SK-N-SH treated with all-trans-retinoic acid at 6 μM for 48 hours (cell line): ENCODE measurements at regions not wholly inside any gene's neighbourhood (a gene's known extent, or its start where the extent isn't known, plus 50 kb on each side); places are given as distances from the start of the nearest gene placed in this dataset.
"Not testable (repeated sequence)": the region's sequence is repeated elsewhere in the genome, so short reads cannot be mapped to it uniquely, and the experiment has no call there.

Experiments used
- ATAC-seq: fragments of 200-7000 bp; cut with Tn5 transposase; 3 replicates; pipeline ENCODE4 v1.9.1; 2020; ENCODE audit warnings: mild to moderate bottlenecking, moderate library complexity
- BACH2 ChIP-seq: fragments of 250-450 bp; sonication (Bioruptor Pico); IDR thresholded peaks from 2 replicates; pipeline ENCODE4 v1.9.0; 2021; ENCODE audit warnings: mild to moderate bottlenecking, borderline replicate concordance
- CSDC2 ChIP-seq: fragments of 250-450 bp; sonication (Bioruptor Pico); IDR thresholded peaks from 2 replicates; pipeline ENCODE4 v1.5.0; 2020; ENCODE audit warnings: mild to moderate bottlenecking, moderate library complexity
- ESRRG ChIP-seq: fragments of 250-450 bp; sonication (Bioruptor Pico); IDR thresholded peaks from 2 replicates; pipeline ENCODE4 v1.6.1; 2021; ENCODE audit warnings: mild to moderate bottlenecking
- GLIS3 ChIP-seq: fragments of 250-450 bp; sonication (Bioruptor Pico); IDR thresholded peaks from 2 replicates; pipeline ENCODE4 v1.5.0; 2020; ENCODE audit warnings: mild to moderate bottlenecking, moderate library complexity
- ISL1 ChIP-seq: fragments of 250-450 bp; sonication (Bioruptor Pico); IDR thresholded peaks from 2 replicates; pipeline ENCODE4 v2.1.2; 2022; ENCODE audit warnings: mild to moderate bottlenecking, moderate library complexity
- PPARA ChIP-seq: fragments of 250-450 bp; sonication (Bioruptor Pico); IDR thresholded peaks from 2 replicates; pipeline ENCODE4 v1.5.0; 2020; ENCODE audit warnings: mild to moderate bottlenecking, borderline replicate concordance
- RARB ChIP-seq: fragments of 250-450 bp; sonication (Bioruptor Pico); IDR thresholded peaks from 2 replicates; pipeline ENCODE4 v1.8.0; 2021; ENCODE audit warnings: mild to moderate bottlenecking, moderate library complexity
- SNAI2 ChIP-seq: fragments of 250-450 bp; sonication (Bioruptor Pico); IDR thresholded peaks from 2 replicates; pipeline ENCODE4 v1.5.0; 2020; ENCODE audit warnings: mild to moderate bottlenecking, moderate library complexity
- ZC3H10 ChIP-seq: fragments of 250-450 bp; sonication (Bioruptor Pico); IDR thresholded peaks from 2 replicates; pipeline ENCODE4 v1.5.1; 2021; ENCODE audit warnings: mild to moderate bottlenecking, moderate library complexity
- ZNF565 ChIP-seq: fragments of 450-650 bp; formaldehyde crosslinking; conservative IDR thresholded peaks from 2 replicates; pipeline ENCODE4 v1.5.0; 2020; ENCODE audit warnings: low read depth, mild to moderate bottlenecking, moderate library complexity
- TF ChIP-seq, protein P1 (sequence below): fragments of 250-450 bp; sonication (Bioruptor Pico); IDR thresholded peaks from 2 replicates; pipeline ENCODE4 v1.5.1; 2020; ENCODE audit warnings: low read depth, mild to moderate bottlenecking, moderate library complexity
- TF ChIP-seq, protein P2 (sequence below): fragments of 250-450 bp; sonication (Bioruptor Pico); IDR thresholded peaks from 2 replicates; pipeline ENCODE4 v1.8.0; 2020; ENCODE audit warnings: mild to moderate bottlenecking, moderate library complexity, borderline replicate concordance
- TF ChIP-seq, protein P3 (sequence below): fragments of 250-450 bp; sonication (Bioruptor Pico); IDR thresholded peaks from 2 replicates; pipeline ENCODE4 v1.5.1; 2021; ENCODE audit warnings: mild to moderate bottlenecking, moderate library complexity
- TF ChIP-seq, protein P4 (sequence below): fragments of 250-450 bp; sonication (Bioruptor Pico); IDR thresholded peaks from 2 replicates; pipeline ENCODE4 v1.5.0; 2020; ENCODE audit warnings: mild to moderate bottlenecking, moderate library complexity
- TF ChIP-seq, protein P5 (sequence below): fragments of 250-450 bp; sonication (Bioruptor Pico); IDR thresholded peaks from 2 replicates; pipeline ENCODE4 v1.8.0; 2021; ENCODE audit warnings: low read depth, mild to moderate bottlenecking, moderate library complexity, borderline replicate concordance

DNA sequence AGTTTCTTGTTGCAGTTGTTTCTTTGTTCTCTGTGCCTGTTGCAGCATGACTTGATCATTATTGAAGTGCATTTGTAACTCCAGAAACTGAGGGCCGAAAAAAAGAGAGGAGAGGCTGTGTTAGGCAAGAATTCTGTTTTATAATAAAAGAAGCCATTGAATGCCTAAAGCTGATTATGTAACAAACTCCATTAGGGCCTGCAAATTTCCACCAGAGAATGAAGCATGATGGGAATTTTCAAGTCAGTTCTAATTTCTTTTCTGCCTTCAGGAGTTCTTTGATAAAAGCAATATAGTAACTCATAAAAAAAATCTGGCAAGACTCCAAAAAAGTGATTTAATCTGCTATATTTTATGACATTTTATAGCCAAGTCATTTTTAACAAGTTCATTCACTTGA lies 156.7 kb upstream of the RASSF8 start:
- ATAC-seq: no peak
- no peak for TF ChIP-seq ZNF565 (CRISPR knock-in tag)
- TF ChIP-seq BACH2 (CRISPR knock-in tag): no peak
- TF ChIP-seq GLIS3 (CRISPR knock-in tag): no peak
- TF ChIP-seq ISL1 (CRISPR knock-in tag): peak; percentile 53
- no peak for TF ChIP-seq ESRRG

DNA sequence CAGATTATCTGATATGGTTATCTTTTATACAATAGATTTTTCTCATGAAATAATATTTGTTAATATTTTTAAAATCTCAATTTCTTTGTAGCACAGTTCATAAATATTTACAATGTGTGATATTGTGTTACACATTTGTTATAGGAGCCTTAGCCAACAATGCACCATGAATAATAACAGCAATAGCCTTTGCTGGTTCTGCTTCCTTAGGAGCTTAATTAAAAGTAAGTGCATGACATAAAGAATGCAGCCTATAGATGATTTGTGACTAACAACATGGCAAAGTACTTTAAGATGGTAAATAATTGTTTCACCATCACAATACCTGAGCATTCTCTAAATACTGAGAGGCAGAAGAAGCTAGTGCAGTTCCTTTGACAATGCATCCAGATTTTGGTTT lies 156.3 kb upstream of the RASSF8 start:
- ATAC-seq: no peak

DNA sequence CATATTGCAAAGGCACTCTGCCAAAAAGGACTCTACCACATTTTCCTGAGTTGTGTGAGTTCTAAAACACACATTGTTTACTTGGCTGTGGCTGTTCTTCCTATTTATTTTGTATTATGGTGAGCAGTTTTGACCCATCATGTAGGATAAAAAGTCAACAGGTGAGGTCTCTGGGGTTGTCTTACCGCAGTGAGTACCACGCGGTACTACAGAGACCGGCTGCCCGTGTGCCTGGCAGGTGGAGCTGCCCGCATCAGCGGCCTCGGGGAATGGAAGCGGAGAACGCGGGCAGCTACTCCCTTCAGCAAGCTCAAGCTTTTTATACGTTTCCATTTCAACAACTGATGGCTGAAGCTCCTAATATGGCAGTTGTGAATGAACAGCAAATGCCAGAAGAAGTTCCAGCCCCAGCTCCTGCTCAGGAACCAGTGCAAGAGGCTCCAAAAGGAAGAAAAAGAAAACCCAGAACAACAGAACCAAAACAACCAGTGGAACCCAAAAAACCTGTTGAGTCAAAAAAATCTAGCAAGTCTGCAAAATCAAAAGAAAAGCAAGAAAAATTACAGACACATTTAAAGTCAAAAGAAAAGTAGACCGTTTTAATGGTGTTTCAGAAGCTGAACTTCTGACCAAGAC lies 155.3 kb upstream of the RASSF8 start:
- not testable (repeated sequence) for ATAC-seq

More for the DNA sequence above, 156.3 kb upstream of the RASSF8 start:
- TF ChIP-seq ZC3H10 (CRISPR knock-in tag) (no peak), ISL1 (CRISPR knock-in tag) (no peak), SNAI2 (no peak)
- TF ChIP-seq, protein P1, sequence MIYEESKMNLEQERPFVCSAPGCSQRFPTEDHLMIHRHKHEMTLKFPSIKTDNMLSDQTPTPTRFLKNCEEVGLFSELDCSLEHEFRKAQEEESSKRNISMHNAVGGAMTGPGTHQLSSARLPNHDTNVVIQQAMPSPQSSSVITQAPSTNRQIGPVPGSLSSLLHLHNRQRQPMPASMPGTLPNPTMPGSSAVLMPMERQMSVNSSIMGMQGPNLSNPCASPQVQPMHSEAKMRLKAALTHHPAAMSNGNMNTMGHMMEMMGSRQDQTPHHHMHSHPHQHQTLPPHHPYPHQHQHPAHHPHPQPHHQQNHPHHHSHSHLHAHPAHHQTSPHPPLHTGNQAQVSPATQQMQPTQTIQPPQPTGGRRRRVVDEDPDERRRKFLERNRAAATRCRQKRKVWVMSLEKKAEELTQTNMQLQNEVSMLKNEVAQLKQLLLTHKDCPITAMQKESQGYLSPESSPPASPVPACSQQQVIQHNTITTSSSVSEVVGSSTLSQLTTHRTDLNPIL: no peak
- TF ChIP-seq, protein P2, sequence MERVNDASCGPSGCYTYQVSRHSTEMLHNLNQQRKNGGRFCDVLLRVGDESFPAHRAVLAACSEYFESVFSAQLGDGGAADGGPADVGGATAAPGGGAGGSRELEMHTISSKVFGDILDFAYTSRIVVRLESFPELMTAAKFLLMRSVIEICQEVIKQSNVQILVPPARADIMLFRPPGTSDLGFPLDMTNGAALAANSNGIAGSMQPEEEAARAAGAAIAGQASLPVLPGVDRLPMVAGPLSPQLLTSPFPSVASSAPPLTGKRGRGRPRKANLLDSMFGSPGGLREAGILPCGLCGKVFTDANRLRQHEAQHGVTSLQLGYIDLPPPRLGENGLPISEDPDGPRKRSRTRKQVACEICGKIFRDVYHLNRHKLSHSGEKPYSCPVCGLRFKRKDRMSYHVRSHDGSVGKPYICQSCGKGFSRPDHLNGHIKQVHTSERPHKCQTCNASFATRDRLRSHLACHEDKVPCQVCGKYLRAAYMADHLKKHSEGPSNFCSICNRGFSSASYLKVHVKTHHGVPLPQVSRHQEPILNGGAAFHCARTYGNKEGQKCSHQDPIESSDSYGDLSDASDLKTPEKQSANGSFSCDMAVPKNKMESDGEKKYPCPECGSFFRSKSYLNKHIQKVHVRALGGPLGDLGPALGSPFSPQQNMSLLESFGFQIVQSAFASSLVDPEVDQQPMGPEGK (CRISPR knock-in tag): no peak

DNA sequence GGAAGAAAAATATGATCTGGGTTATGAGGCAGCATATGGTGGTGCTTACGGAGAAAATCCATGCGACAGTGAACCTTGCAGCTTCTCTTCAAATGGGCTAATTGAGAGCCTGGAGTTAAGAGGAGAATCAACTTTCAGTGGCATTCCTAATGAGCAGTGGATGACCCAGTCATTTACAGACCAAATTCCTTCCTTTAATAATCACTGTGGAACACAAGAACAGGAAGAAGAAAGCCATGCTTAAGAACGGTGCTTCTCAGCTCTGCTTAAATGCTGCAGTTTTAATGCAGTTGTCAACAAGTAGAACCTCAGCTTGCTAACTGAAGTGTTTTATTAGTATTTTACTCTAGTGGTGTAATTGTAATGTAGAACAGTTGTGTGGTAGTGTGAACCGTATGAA lies 154.2 kb upstream of the RASSF8 start:
- not testable (repeated sequence) for ATAC-seq

DNA sequence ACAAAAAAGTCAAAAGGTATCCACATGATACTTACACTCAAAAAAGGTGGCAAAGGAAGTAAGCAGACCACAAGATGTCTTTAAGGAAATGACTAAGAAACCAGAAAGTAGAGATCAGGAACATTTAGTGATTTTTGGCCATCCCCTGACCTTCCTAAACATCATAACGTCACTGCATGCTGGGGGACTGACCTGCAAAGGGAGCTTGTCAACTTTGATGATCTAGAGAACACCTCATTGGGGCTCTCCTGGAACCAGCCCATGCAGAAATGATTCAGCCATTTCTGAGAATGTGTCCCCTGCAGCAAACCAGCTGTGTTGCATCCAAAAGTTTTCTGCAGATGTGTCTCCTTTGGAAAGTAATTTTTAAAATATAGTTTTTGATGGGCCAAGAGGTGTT lies 152.2 kb upstream of the RASSF8 start:
- no peak; the same call in 2 of the 3 replicates for ATAC-seq
- TF ChIP-seq, protein P3, sequence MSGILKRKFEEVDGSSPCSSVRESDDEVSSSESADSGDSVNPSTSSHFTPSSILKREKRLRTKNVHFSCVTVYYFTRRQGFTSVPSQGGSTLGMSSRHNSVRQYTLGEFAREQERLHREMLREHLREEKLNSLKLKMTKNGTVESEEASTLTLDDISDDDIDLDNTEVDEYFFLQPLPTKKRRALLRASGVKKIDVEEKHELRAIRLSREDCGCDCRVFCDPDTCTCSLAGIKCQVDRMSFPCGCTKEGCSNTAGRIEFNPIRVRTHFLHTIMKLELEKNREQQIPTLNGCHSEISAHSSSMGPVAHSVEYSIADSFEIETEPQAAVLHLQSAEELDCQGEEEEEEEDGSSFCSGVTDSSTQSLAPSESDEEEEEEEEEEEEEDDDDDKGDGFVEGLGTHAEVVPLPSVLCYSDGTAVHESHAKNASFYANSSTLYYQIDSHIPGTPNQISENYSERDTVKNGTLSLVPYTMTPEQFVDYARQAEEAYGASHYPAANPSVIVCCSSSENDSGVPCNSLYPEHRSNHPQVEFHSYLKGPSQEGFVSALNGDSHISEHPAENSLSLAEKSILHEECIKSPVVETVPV: no peak
- TF ChIP-seq RARB (CRISPR knock-in tag) (no peak), SNAI2 (no peak), ESRRG (no peak)
- TF ChIP-seq, protein P4, sequence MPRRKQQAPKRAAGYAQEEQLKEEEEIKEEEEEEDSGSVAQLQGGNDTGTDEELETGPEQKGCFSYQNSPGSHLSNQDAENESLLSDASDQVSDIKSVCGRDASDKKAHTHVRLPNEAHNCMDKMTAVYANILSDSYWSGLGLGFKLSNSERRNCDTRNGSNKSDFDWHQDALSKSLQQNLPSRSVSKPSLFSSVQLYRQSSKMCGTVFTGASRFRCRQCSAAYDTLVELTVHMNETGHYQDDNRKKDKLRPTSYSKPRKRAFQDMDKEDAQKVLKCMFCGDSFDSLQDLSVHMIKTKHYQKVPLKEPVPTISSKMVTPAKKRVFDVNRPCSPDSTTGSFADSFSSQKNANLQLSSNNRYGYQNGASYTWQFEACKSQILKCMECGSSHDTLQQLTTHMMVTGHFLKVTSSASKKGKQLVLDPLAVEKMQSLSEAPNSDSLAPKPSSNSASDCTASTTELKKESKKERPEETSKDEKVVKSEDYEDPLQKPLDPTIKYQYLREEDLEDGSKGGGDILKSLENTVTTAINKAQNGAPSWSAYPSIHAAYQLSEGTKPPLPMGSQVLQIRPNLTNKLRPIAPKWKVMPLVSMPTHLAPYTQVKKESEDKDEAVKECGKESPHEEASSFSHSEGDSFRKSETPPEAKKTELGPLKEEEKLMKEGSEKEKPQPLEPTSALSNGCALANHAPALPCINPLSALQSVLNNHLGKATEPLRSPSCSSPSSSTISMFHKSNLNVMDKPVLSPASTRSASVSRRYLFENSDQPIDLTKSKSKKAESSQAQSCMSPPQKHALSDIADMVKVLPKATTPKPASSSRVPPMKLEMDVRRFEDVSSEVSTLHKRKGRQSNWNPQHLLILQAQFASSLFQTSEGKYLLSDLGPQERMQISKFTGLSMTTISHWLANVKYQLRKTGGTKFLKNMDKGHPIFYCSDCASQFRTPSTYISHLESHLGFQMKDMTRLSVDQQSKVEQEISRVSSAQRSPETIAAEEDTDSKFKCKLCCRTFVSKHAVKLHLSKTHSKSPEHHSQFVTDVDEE: no peak
- TF ChIP-seq, protein P5, sequence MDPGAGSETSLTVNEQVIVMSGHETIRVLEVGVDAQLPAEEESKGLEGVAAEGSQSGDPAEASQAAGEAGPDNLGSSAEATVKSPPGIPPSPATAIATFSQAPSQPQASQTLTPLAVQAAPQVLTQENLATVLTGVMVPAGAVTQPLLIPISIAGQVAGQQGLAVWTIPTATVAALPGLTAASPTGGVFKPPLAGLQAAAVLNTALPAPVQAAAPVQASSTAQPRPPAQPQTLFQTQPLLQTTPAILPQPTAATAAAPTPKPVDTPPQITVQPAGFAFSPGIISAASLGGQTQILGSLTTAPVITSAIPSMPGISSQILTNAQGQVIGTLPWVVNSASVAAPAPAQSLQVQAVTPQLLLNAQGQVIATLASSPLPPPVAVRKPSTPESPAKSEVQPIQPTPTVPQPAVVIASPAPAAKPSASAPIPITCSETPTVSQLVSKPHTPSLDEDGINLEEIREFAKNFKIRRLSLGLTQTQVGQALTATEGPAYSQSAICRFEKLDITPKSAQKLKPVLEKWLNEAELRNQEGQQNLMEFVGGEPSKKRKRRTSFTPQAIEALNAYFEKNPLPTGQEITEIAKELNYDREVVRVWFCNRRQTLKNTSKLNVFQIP: no peak

DNA sequence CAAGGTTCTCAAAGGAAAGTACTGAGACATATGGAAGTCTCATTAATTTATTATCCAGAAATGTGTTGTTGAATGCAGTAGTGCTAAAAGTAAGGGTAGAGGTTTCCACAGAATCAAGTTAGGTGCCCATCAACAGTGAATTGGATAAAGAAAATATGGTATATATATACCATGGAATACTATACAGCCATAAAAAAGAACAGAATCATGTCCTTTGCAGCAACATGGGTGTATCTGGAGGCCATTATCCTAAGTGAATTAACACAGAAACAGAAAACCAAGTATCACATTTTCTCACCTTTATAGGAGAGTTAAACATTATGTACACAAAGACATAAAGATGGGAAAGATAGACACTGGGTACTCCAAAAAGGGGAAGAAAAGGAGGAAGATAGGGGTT lies 149.9 kb upstream of the RASSF8 start:
- ATAC-seq: no peak
- TF ChIP-seq CSDC2: no peak
- TF ChIP-seq ZC3H10 (CRISPR knock-in tag): no peak
- no peak for TF ChIP-seq PPARA (CRISPR knock-in tag)
- TF ChIP-seq, all 23 proteins: peak for 0
